Caco-2 (cell line): ENCODE measurements at regions not wholly inside any gene's neighbourhood (a gene's known extent, or its start where the extent isn't known, plus 50 kb on each side); places are given as distances from the start of the nearest gene placed in this dataset.

Experiments used
- BruUV-seq: library from RNA; stranded (reverse); fragments of 400-500 nt; replicated peaks from 2 replicates; lab custom pipeline; 2021; lab: Mats Ljungman, UMichigan
- CTCF ChIA-PET: fragments of 300-600 bp; sonication (Branson Sonifier 250); formaldehyde crosslinking; loops from one replicate; lab custom pipeline; 2022; ENCODE audit warnings: antibody characterized with exemption; lab: Charles Lee
- POLR2A ChIA-PET: fragments of 300-600 bp; sonication (Branson Sonifier 250); formaldehyde crosslinking; loops from one replicate; lab custom pipeline; 2022; ENCODE audit warnings: antibody characterized with exemption; lab: Charles Lee
- DNase-seq, 2 experiments: peaks; one replicate each; pipeline versions ENCODE4 v3.0.0 to v3.0.0-alpha.2; 2020 to 2022
- H3K27me3 ChIP-seq: replicated peaks from 2 replicates; pipeline ENCODE4 v1.6.0; 2011; ENCODE audit warnings: low read length; ENCODE audit not compliant: control insufficient read depth, insufficient read depth
- H3K36me3 ChIP-seq: 2 replicates; pipeline ENCODE4 v1.5.1; 2011; ENCODE audit warnings: low read length; ENCODE audit not compliant: control insufficient read depth, insufficient read depth
- H3K4me1 ChIP-seq: fragments of 250-450 bp; sonication (Bioruptor Pico); 2 replicates; pipeline ENCODE4 v1.5.1; 2020; ENCODE audit warnings: mild to moderate bottlenecking
- H3K4me3 ChIP-seq: 2 replicates; pipeline ENCODE4 v1.5.1; 2011; ENCODE audit warnings: low read depth, mild to moderate bottlenecking, control low read depth, low read length
- H3K9me3 ChIP-seq: fragments of 250-450 bp; sonication (Bioruptor Pico); 2 replicates; pipeline ENCODE4 v1.5.1; 2020; ENCODE audit warnings: mild to moderate bottlenecking, moderate library complexity
- H3K27ac Mint-ChIP-seq: one replicate; pipeline ENCODE4 v1.8.0; 2022; ENCODE audit warnings: mixed read lengths; ENCODE audit not compliant: unreplicated experiment
- H3K27me3 Mint-ChIP-seq: one replicate; pipeline ENCODE4 v1.8.0; 2022; ENCODE audit warnings: mixed read lengths; ENCODE audit not compliant: insufficient read depth, unreplicated experiment
- H3K36me3 Mint-ChIP-seq: one replicate; pipeline ENCODE4 v1.8.0; 2022; ENCODE audit warnings: mild to moderate bottlenecking, mixed read lengths; ENCODE audit not compliant: insufficient read depth, unreplicated experiment
- H3K4me1 Mint-ChIP-seq: one replicate; pipeline ENCODE4 v1.8.0; 2022; ENCODE audit warnings: low read depth, mixed read lengths; ENCODE audit not compliant: unreplicated experiment
- H3K4me3 Mint-ChIP-seq: one replicate; pipeline ENCODE4 v1.8.0; 2022; ENCODE audit warnings: mild to moderate bottlenecking, moderate library complexity, mixed read lengths; ENCODE audit not compliant: unreplicated experiment
- H3K9me3 Mint-ChIP-seq: one replicate; pipeline ENCODE4 v1.8.0; 2022; ENCODE audit warnings: mixed read lengths; ENCODE audit not compliant: unreplicated experiment
- intact Hi-C: fragments of 100-400 bp; cut with micrococcal nuclease; formaldehyde crosslinking; loops from one replicate; pipeline ENCODE4 v1.10.0; 2022; ENCODE audit not compliant: unreplicated experiment
- TF ChIP-seq, protein P1 (sequence below), 2 experiments: fragments of 200-600 bp in 1 of 2; IDR thresholded peaks; 1 replicate in 1 of 2; 2 replicates in 1 of 2; pipeline versions ENCODE4 v1.5.1 to v1.8.0; 2011 to 2022; ENCODE audit warnings: antibody characterized with exemption in 1 of 2, control low read depth in 1 of 2, inconsistent platforms in 1 of 2, low read depth in 1 of 2, low read length in 1 of 2, mild to moderate bottlenecking in 1 of 2, moderate library complexity in 1 of 2; ENCODE audit not compliant: insufficient read depth in 1 of 2, severe bottlenecking in 1 of 2, unreplicated experiment in 1 of 2

DNA sequence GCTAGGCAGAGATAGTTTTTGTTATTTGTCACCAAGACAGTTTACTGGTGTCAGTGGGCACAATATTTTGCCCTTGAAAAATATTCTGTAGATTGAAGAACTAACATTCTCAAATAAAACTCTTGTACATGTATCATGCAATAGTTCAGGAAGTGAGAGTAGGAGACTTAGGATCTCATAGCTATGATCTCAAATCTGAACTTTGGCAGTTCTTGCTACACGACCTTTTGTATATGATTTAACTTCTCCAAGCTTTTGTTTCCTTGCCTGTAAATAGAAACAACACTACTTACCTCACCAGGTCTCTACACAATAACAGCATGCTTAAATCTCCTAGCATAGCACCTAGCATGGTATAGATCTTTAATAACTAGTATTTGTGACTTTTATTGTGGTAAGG, 219.9 kb downstream of the ICOS start:
- BruUV-seq = no TSS peak
- Mint-ChIP-seq H3K4me3 (no peak overlapping the region), H3K27me3 (peaks cover 7% of the 10 kb centered on the region), H3K4me1 (peaks cover 6% of the 10 kb centered on the region), H3K36me3 (no peaks in the 10 kb centered on the region), H3K27ac (no peak overlapping the region), H3K9me3 (no peaks in the 10 kb centered on the region)
- TF ChIP-seq, protein P1, sequence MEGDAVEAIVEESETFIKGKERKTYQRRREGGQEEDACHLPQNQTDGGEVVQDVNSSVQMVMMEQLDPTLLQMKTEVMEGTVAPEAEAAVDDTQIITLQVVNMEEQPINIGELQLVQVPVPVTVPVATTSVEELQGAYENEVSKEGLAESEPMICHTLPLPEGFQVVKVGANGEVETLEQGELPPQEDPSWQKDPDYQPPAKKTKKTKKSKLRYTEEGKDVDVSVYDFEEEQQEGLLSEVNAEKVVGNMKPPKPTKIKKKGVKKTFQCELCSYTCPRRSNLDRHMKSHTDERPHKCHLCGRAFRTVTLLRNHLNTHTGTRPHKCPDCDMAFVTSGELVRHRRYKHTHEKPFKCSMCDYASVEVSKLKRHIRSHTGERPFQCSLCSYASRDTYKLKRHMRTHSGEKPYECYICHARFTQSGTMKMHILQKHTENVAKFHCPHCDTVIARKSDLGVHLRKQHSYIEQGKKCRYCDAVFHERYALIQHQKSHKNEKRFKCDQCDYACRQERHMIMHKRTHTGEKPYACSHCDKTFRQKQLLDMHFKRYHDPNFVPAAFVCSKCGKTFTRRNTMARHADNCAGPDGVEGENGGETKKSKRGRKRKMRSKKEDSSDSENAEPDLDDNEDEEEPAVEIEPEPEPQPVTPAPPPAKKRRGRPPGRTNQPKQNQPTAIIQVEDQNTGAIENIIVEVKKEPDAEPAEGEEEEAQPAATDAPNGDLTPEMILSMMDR (IDR thresholded peaks at IDR 0.05; ENCODE audit: insufficient read depth in 1 of 2, low read depth in 1 of 2, low read length in 1 of 2, severe bottlenecking in 1 of 2, unreplicated experiment in 1 of 2) = no peak
- ChIA-PET CTCF (no interaction called here), POLR2A (no interaction called here)
- Histone ChIP-seq H3K27me3 (no peaks in the 10 kb centered on the region; the same call in 1 of the 2 replicates), H3K4me3 (no peak overlapping the region), H3K4me1 (no peaks in the 10 kb centered on the region), H3K9me3 (peaks cover 4% of the 10 kb centered on the region), H3K36me3 (no peaks in the 10 kb centered on the region)
- intact Hi-C loops = no loop called here
- no peak for DNase-seq

- peaks cover 4% of the 10 kb centered on the region for H3K9me3 ChIP-seq
- CTCF ChIA-PET = no interaction called here
- no TSS peak for BruUV-seq
- DNase-seq = no peak
- H3K4me1 ChIP-seq = no peaks in the 10 kb centered on the region
- POLR2A ChIA-PET = no interaction called here
- no peak overlapping the region for H3K4me3 ChIP-seq
- no peak overlapping the region for H3K27ac Mint-ChIP-seq
- no peaks in the 10 kb centered on the region for H3K9me3 Mint-ChIP-seq
- no peaks in the 10 kb centered on the region for H3K36me3 Mint-ChIP-seq
- H3K4me3 Mint-ChIP-seq = no peak overlapping the region
- intact Hi-C loops = no loop called here
- H3K27me3 Mint-ChIP-seq = peaks cover 3% of the 10 kb centered on the region
- TF ChIP-seq, protein P1 (IDR thresholded peaks at IDR 0.05; ENCODE audit: insufficient read depth in 1 of 2, low read depth in 1 of 2, low read length in 1 of 2, severe bottlenecking in 1 of 2, unreplicated experiment in 1 of 2) = no peak
- no peaks in the 10 kb centered on the region for H3K36me3 ChIP-seq
- H3K27me3 ChIP-seq = no peaks in the 10 kb centered on the region; the same call in 1 of the 2 replicates
- H3K4me1 Mint-ChIP-seq = no peaks in the 10 kb centered on the region
These were observed 221.1 kb downstream of the ICOS start for GRCh38 chr2:204157684-204158083.

- Mint-ChIP-seq H3K36me3 (no peaks in the 10 kb centered on the region), H3K4me3 (no peak overlapping the region), H3K4me1 (no peaks in the 10 kb centered on the region), H3K27ac (no peak overlapping the region), H3K9me3 (no peaks in the 10 kb centered on the region), H3K27me3 (peaks cover 8% of the 10 kb centered on the region)
- ChIA-PET CTCF (no interaction called here), POLR2A (no interaction called here)
- DNase-seq = no peak
- no TSS peak for BruUV-seq
- Histone ChIP-seq H3K9me3 (peaks cover 4% of the 10 kb centered on the region), H3K4me3 (no peak overlapping the region), H3K27me3 (no peaks in the 10 kb centered on the region; the same call in 1 of the 2 replicates), H3K4me1 (no peaks in the 10 kb centered on the region), H3K36me3 (no peaks in the 10 kb centered on the region)
- intact Hi-C loops = no loop called here
- TF ChIP-seq, protein P1 (IDR thresholded peaks at IDR 0.05; ENCODE audit: insufficient read depth in 1 of 2, low read depth in 1 of 2, low read length in 1 of 2, severe bottlenecking in 1 of 2, unreplicated experiment in 1 of 2) = no peak
These were observed 223.0 kb downstream of the ICOS start for GRCh38 chr2:204159526-204159925.
